Esophagus squamous epithelium (tissue), 5 donors: ENCODE measurements at regions not wholly inside any gene's neighbourhood (a gene's known extent, or its start where the extent isn't known, plus 50 kb on each side); places are given as distances from the start of the nearest gene placed in this dataset.

Source experiments
- DNase-seq: peaks from one replicate; lab custom pipeline; 2025; lab: John Stamatoyannopoulos, UW
- H3K27ac ChIP-seq, 4 donors: fragments of 200-600 bp; sonication (generic); one replicate each; pipeline ENCODE4 v1.5.1; 2016 to 2019; ENCODE audit warnings: mild to moderate bottlenecking in 1 of 4
- H3K27me3 ChIP-seq, 4 donors: fragments of 200-600 bp; sonication (generic); 1 replicate in 3 of 4; 2 replicates in 1 of 4; pipeline versions ENCODE4 v1.5.1 to v1.6.0; 2017 to 2021; ENCODE audit warnings: antibody characterized with exemption in 1 of 4
- H3K36me3 ChIP-seq, 3 donors: fragments of 200-600 bp; sonication (generic); one replicate each; pipeline ENCODE4 v1.5.1; 2016 to 2019
- H3K4me1 ChIP-seq, 3 donors: fragments of 200-600 bp; sonication (generic); one replicate each; pipeline ENCODE4 v1.5.1; 2017 to 2019
- H3K4me3 ChIP-seq, 4 donors: fragments of 200-600 bp; sonication (generic); 1 replicate in 3 of 4; 2 replicates in 1 of 4; pipeline ENCODE4 v1.5.1; 2016 to 2019; ENCODE audit warnings: mild to moderate bottlenecking in 2 of 4, moderate library complexity in 1 of 4
- H3K9me3 ChIP-seq, 3 donors: fragments of 200-600 bp; sonication (generic); one replicate each; pipeline ENCODE4 v1.5.1; 2016 to 2019
- CTCF ChIP-seq, 6 experiments: fragments of 450-650 bp in 4 of 6; fragments of 200-600 bp in 2 of 6; sonication (generic) in 2 of 6; IDR thresholded peaks; one replicate each; pipeline ENCODE4 v1.5.1; 2016 to 2019; ENCODE audit warnings: antibody characterized with exemption in 6 of 6, mild to moderate bottlenecking in 4 of 6, moderate library complexity in 4 of 6
- POLR2A ChIP-seq, 4 donors: fragments of 450-650 bp; IDR thresholded peaks; one replicate each; pipeline ENCODE4 v1.6.1; 2017; ENCODE audit warnings: antibody characterized with exemption in 4 of 4, mild to moderate bottlenecking in 4 of 4, moderate library complexity in 3 of 4
- WGBS, 2 donors: methylation state at CpG; one replicate each; pipeline ENCODE4 v1.1.5; 2018; 5-methylcytosine and 5-hydroxymethylcytosine counted together
- intact Hi-C: fragments of 100-400 bp; cut with DNase I; formaldehyde crosslinking; loops from one replicate; pipeline ENCODE4 v1.15.0; 2022
- donor health status: DM: yes; HTN: yes; CAD: no.

- no peaks in the 10 kb centered on the region for H3K36me3 ChIP-seq
- intact Hi-C loops: no loop called here
- no peak overlapping the region for H3K4me3 ChIP-seq
- no peak overlapping the region for H3K27ac ChIP-seq
- peaks cover 0 to 23% (median 6%) of the 10 kb centered on the region in 3 donors for H3K4me1 ChIP-seq
- no peak for DNase-seq
- 70 to 78% methylated on average over 2 to 3 of the region's 3 CpGs for WGBS, 2 donors
- no peak for TF ChIP-seq CTCF (IDR thresholded peaks at IDR 0.05)
- TF ChIP-seq POLR2A (IDR thresholded peaks at IDR 0.05): no peak
- H3K27me3 ChIP-seq: no peaks in the 10 kb centered on the region
- no peaks in the 10 kb centered on the region for H3K9me3 ChIP-seq
These were observed 324.4 kb upstream of the MPDZ start for GRCh38 chr9:13603921-13604320.

- no peak overlapping the region for H3K4me3 ChIP-seq
- no peaks in the 10 kb centered on the region for H3K9me3 ChIP-seq
- no peaks in the 10 kb centered on the region for H3K4me1 ChIP-seq
- no peak overlapping the region for H3K27ac ChIP-seq
- no peaks in the 10 kb centered on the region for H3K36me3 ChIP-seq
- no peak for DNase-seq
- TF ChIP-seq POLR2A (IDR thresholded peaks at IDR 0.05): no peak
- no peak for TF ChIP-seq CTCF (IDR thresholded peaks at IDR 0.05)
- intact Hi-C loops: no loop called here
- H3K27me3 ChIP-seq: no peaks in the 10 kb centered on the region
These were observed 319.2 kb upstream of the MPDZ start for GRCh38 chr9:13598738-13599137.

GRCh38 chr9:13597427-13597826 is 317.9 kb upstream of the MPDZ start:
- no peak overlapping the region for H3K27ac ChIP-seq
- no peaks in the 10 kb centered on the region for H3K27me3 ChIP-seq
- intact Hi-C loops: no loop called here
- H3K36me3 ChIP-seq: no peaks in the 10 kb centered on the region
- TF ChIP-seq CTCF (IDR thresholded peaks at IDR 0.05) (no peak), POLR2A (IDR thresholded peaks at IDR 0.05) (no peak)
- no peaks in the 10 kb centered on the region for H3K9me3 ChIP-seq
- 71 to 81% methylated on average over 4 to 5 of the region's 5 CpGs for WGBS, 2 donors
- H3K4me1 ChIP-seq: no peaks in the 10 kb centered on the region
- DNase-seq: no peak
- no peak overlapping the region for H3K4me3 ChIP-seq

- intact Hi-C loops: no loop called here
- TF ChIP-seq CTCF (IDR thresholded peaks at IDR 0.05) (no peak), POLR2A (IDR thresholded peaks at IDR 0.05) (no peak)
- H3K9me3 ChIP-seq: no peaks in the 10 kb centered on the region
- WGBS, 2 donors: 64 to 66% methylated on average over 2 of the region's 2 CpGs
- no peak for DNase-seq
- H3K4me3 ChIP-seq: no peak overlapping the region
- no peaks in the 10 kb centered on the region for H3K36me3 ChIP-seq
- no peak overlapping the region for H3K27ac ChIP-seq
- no peaks in the 10 kb centered on the region for H3K4me1 ChIP-seq
- no peaks in the 10 kb centered on the region for H3K27me3 ChIP-seq
These were observed 317.5 kb upstream of the MPDZ start for GRCh38 chr9:13597004-13597403.

- TF ChIP-seq POLR2A (IDR thresholded peaks at IDR 0.05) (no peak), CTCF (IDR thresholded peaks at IDR 0.05) (no peak)
- Histone ChIP-seq H3K4me1 (no peaks in the 10 kb centered on the region), H3K27me3 (no peaks in the 10 kb centered on the region), H3K36me3 (no peaks in the 10 kb centered on the region), H3K4me3 (no peak overlapping the region), H3K9me3 (no peaks in the 10 kb centered on the region), H3K27ac (no peak overlapping the region)
- 84 to 97% methylated on average over 3 to 4 of the region's 4 CpGs for WGBS, 2 donors
- intact Hi-C loops: no loop called here
- no peak for DNase-seq
These were observed 317.0 kb upstream of the MPDZ start for GRCh38 chr9:13596383-13596970.
